ENCODE measurements at regions not wholly inside any gene's neighbourhood (a gene's known extent, or its start where the extent isn't known, plus 50 kb on each side); places are given as distances from the start of the nearest gene placed in this dataset.

GRCh38 chr9:89655990-89656657 is 51.3 kb downstream of the GADD45G start:
- H3K27me3 ChIP-seq (ENCODE audit: insufficient read depth, low read length): no peaks in the 10 kb centered on the region; the same call in 1 of the 2 replicates
- H3K4me2 ChIP-seq (ENCODE audit: low read length): no peak overlapping the region
- H2AFZ ChIP-seq (ENCODE audit: low read length): no peak overlapping the region
- no peaks in the 10 kb centered on the region for H3F3A ChIP-seq (ENCODE audit: insufficient read depth, low read length)
- TF ChIP-seq EZH2 (IDR thresholded peaks at IDR 0.05; ENCODE audit: borderline replicate concordance, low read length) (no peak), CTCF (IDR thresholded peaks at IDR 0.05; ENCODE audit: low read length) (no peak)
- no peaks in the 10 kb centered on the region for H3K4me1 ChIP-seq (ENCODE audit: insufficient read depth, low read length, severe bottlenecking)
- H3K9me2 ChIP-seq (ENCODE audit: low read depth, low read length): no peaks in the 10 kb centered on the region
- no peak overlapping the region for H3K4me3 ChIP-seq (ENCODE audit: low read depth, low read length, poor library complexity, severe bottlenecking)
- H4K20me1 ChIP-seq (ENCODE audit: insufficient read depth, low read length): no peaks in the 10 kb centered on the region
- H3K36me3 ChIP-seq (ENCODE audit: insufficient read depth, low read length): no peaks in the 10 kb centered on the region
- no peaks in the 10 kb centered on the region for H3K79me2 ChIP-seq (ENCODE audit: insufficient read depth, low read length)
- no peak overlapping the region for H3K9ac ChIP-seq (ENCODE audit: low read length)
- H3K27ac ChIP-seq (ENCODE audit: low read depth, low read length, poor library complexity, severe bottlenecking): no peak overlapping the region
- no peaks in the 10 kb centered on the region for H3K9me3 ChIP-seq (ENCODE audit: low read length)

GRCh38 chr9:89657295-89657694 is 52.5 kb downstream of the GADD45G start:
- Histone ChIP-seq H2AFZ (ENCODE audit: low read length) (no peak overlapping the region), H3K36me3 (ENCODE audit: insufficient read depth, low read length) (no peaks in the 10 kb centered on the region), H3K27me3 (ENCODE audit: insufficient read depth, low read length) (no peaks in the 10 kb centered on the region; the same call in 1 of the 2 replicates), H3K79me2 (ENCODE audit: insufficient read depth, low read length) (no peaks in the 10 kb centered on the region), H3K9me2 (ENCODE audit: low read depth, low read length) (no peaks in the 10 kb centered on the region), H3K27ac (ENCODE audit: low read depth, low read length, poor library complexity, severe bottlenecking) (no peak overlapping the region), H3F3A (ENCODE audit: insufficient read depth, low read length) (no peaks in the 10 kb centered on the region), H3K9ac (ENCODE audit: low read length) (no peak overlapping the region), H4K20me1 (ENCODE audit: insufficient read depth, low read length) (no peaks in the 10 kb centered on the region), H3K4me2 (ENCODE audit: low read length) (no peak overlapping the region), H3K4me1 (ENCODE audit: insufficient read depth, low read length, severe bottlenecking) (no peaks in the 10 kb centered on the region), H3K9me3 (ENCODE audit: low read length) (no peaks in the 10 kb centered on the region), H3K4me3 (ENCODE audit: low read depth, low read length, poor library complexity, severe bottlenecking) (no peak overlapping the region)
- TF ChIP-seq EZH2 (IDR thresholded peaks at IDR 0.05; ENCODE audit: borderline replicate concordance, low read length) (no peak), CTCF (IDR thresholded peaks at IDR 0.05; ENCODE audit: low read length) (no peak)

GRCh38 chr9:89657765-89658164 is 53.0 kb downstream of the GADD45G start:
- H3K4me2 ChIP-seq (ENCODE audit: low read length): no peak overlapping the region
- H3K9me2 ChIP-seq (ENCODE audit: low read depth, low read length): no peaks in the 10 kb centered on the region
- no peak overlapping the region for H2AFZ ChIP-seq (ENCODE audit: low read length)
- H3K4me1 ChIP-seq (ENCODE audit: insufficient read depth, low read length, severe bottlenecking): no peaks in the 10 kb centered on the region
- no peaks in the 10 kb centered on the region for H4K20me1 ChIP-seq (ENCODE audit: insufficient read depth, low read length)
- H3K79me2 ChIP-seq (ENCODE audit: insufficient read depth, low read length): no peaks in the 10 kb centered on the region
- H3K4me3 ChIP-seq (ENCODE audit: low read depth, low read length, poor library complexity, severe bottlenecking): no peak overlapping the region
- TF ChIP-seq CTCF (IDR thresholded peaks at IDR 0.05; ENCODE audit: low read length) (no peak), EZH2 (IDR thresholded peaks at IDR 0.05; ENCODE audit: borderline replicate concordance, low read length) (no peak)
- no peak overlapping the region for H3K27ac ChIP-seq (ENCODE audit: low read depth, low read length, poor library complexity, severe bottlenecking)
- no peaks in the 10 kb centered on the region for H3F3A ChIP-seq (ENCODE audit: insufficient read depth, low read length)
- H3K9me3 ChIP-seq (ENCODE audit: low read length): no peaks in the 10 kb centered on the region
- H3K27me3 ChIP-seq (ENCODE audit: insufficient read depth, low read length): no peaks in the 10 kb centered on the region; the same call in 1 of the 2 replicates
- no peak overlapping the region for H3K9ac ChIP-seq (ENCODE audit: low read length)
- H3K36me3 ChIP-seq (ENCODE audit: insufficient read depth, low read length): no peaks in the 10 kb centered on the region

Measured in OCI-LY1 (cell line).